H9 (cell line): ENCODE measurements at regions not wholly inside any gene's neighbourhood (a gene's known extent, or its start where the extent isn't known, plus 50 kb on each side); places are given as distances from the start of the nearest gene placed in this dataset.

Experiments
- DNase-seq: peaks from one replicate; pipeline ENCODE4 v3.0.0-alpha.2; 2017
- H2AFZ ChIP-seq: one replicate; pipeline ENCODE4 v1.6.1; 2013; ENCODE audit warnings: mild to moderate bottlenecking, low read length, control low read depth, moderate library complexity
- H2AK5ac ChIP-seq: 2 replicates; pipeline ENCODE4 v1.6.1; 2013; ENCODE audit warnings: low read length, control low read depth, mixed read lengths; ENCODE audit not compliant: insufficient read length
- H2BK120ac ChIP-seq: one replicate; pipeline ENCODE4 v1.6.1; 2013; ENCODE audit warnings: low read depth, mild to moderate bottlenecking, low read length, control low read depth, inconsistent platforms; ENCODE audit not compliant: poor library complexity, severe bottlenecking
- H2BK12ac ChIP-seq: 2 replicates; pipeline ENCODE4 v1.6.1; 2013; ENCODE audit warnings: low read length, control low read depth, mixed read lengths, low read depth; ENCODE audit not compliant: insufficient read length
- H2BK15ac ChIP-seq: 2 replicates; pipeline ENCODE4 v1.6.1; 2013; ENCODE audit warnings: low read depth, low read length, control low read depth
- H2BK20ac ChIP-seq: one replicate; pipeline ENCODE4 v1.6.1; 2013; ENCODE audit warnings: low read depth, mild to moderate bottlenecking, low read length, control low read depth, inconsistent platforms; ENCODE audit not compliant: poor library complexity, severe bottlenecking
- H2BK5ac ChIP-seq: 2 replicates; pipeline ENCODE4 v1.6.1; 2013; ENCODE audit warnings: low read length, control low read depth, mixed read lengths; ENCODE audit not compliant: insufficient read length
- H3K14ac ChIP-seq: 2 replicates; pipeline ENCODE4 v1.6.1; 2013; ENCODE audit warnings: low read length, control low read depth; ENCODE audit not compliant: insufficient read depth
- H3K18ac ChIP-seq: 2 replicates; pipeline ENCODE4 v1.6.1; 2013; ENCODE audit warnings: low read depth, mild to moderate bottlenecking, mixed read lengths, low read length, control low read depth; ENCODE audit not compliant: insufficient read length
- H3K23ac ChIP-seq: 2 replicates; pipeline ENCODE4 v1.6.1; 2013; ENCODE audit warnings: low read length, control low read depth, mixed read lengths, low read depth; ENCODE audit not compliant: insufficient read length
- H3K23me2 ChIP-seq: 2 replicates; pipeline ENCODE4 v1.6.1; 2013; ENCODE audit warnings: low read depth, mild to moderate bottlenecking, mixed read lengths, low read length, control low read depth; ENCODE audit not compliant: insufficient read length, poor library complexity, severe bottlenecking
- H3K27ac ChIP-seq: 2 replicates; pipeline ENCODE4 v1.5.1; 2013; ENCODE audit warnings: low read length, control low read depth, mixed read lengths, low read depth; ENCODE audit not compliant: insufficient read length
- H3K27me3 ChIP-seq: 2 replicates; pipeline ENCODE4 v1.6.1; 2013; ENCODE audit warnings: low read length, control low read depth, inconsistent platforms; ENCODE audit not compliant: insufficient read depth
- H3K4ac ChIP-seq: 2 replicates; pipeline ENCODE4 v1.6.1; 2013; ENCODE audit warnings: low read depth, mild to moderate bottlenecking, control low read depth, inconsistent platforms, low read length, moderate library complexity
- H3K4me1 ChIP-seq: 2 replicates; pipeline ENCODE4 v1.6.1; 2013; ENCODE audit warnings: low read length, control low read depth, inconsistent platforms; ENCODE audit not compliant: insufficient read depth
- H3K4me2 ChIP-seq: 2 replicates; pipeline ENCODE4 v1.6.1; 2013; ENCODE audit warnings: low read length, control low read depth, mixed read lengths; ENCODE audit not compliant: insufficient read length, insufficient read depth
- H3K56ac ChIP-seq: 2 replicates; pipeline ENCODE4 v1.6.1; 2013; ENCODE audit warnings: low read depth, mild to moderate bottlenecking, mixed read lengths, low read length, control low read depth; ENCODE audit not compliant: insufficient read length
- H3K79me1 ChIP-seq: 2 replicates; pipeline ENCODE4 v1.6.1; 2013; ENCODE audit warnings: low read depth, mild to moderate bottlenecking, moderate library complexity, low read length, control low read depth, inconsistent platforms; ENCODE audit not compliant: insufficient read depth, poor library complexity, severe bottlenecking
- H3K79me2 ChIP-seq: 2 replicates; pipeline ENCODE4 v1.6.1; 2013; ENCODE audit warnings: low read length, control low read depth, inconsistent platforms; ENCODE audit not compliant: insufficient read depth
- H3K9ac ChIP-seq: 2 replicates; pipeline ENCODE4 v1.6.1; 2013; ENCODE audit warnings: low read length, control low read depth, mixed read lengths; ENCODE audit not compliant: insufficient read length; ENCODE audit errors: extremely low read depth
- H3K9me3 ChIP-seq: one replicate; pipeline ENCODE4 v1.6.1; 2013; ENCODE audit warnings: low read depth, low read length, inconsistent platforms; ENCODE audit not compliant: control insufficient read depth
- H3T11ph ChIP-seq: one replicate; pipeline ENCODE4 v1.6.1; 2013; ENCODE audit warnings: mild to moderate bottlenecking, low read length, control low read depth, inconsistent platforms
- H4K20me1 ChIP-seq: one replicate; pipeline ENCODE4 v1.6.1; 2013; ENCODE audit not compliant: control insufficient read depth, insufficient read length, insufficient read depth
- H4K5ac ChIP-seq: 2 replicates; pipeline ENCODE4 v1.6.1; 2013; ENCODE audit warnings: low read depth, mild to moderate bottlenecking, mixed read lengths, low read length, control low read depth; ENCODE audit not compliant: insufficient read length
- H4K8ac ChIP-seq: replicated peaks from 2 replicates; pipeline ENCODE4 v1.6.1; 2013; ENCODE audit warnings: low read length, control low read depth, mixed read lengths, low read depth; ENCODE audit not compliant: insufficient read length
- H4K91ac ChIP-seq: 2 replicates; pipeline ENCODE4 v1.6.1; 2013; ENCODE audit warnings: low read depth, mild to moderate bottlenecking, moderate library complexity, mixed read lengths, low read length, control low read depth; ENCODE audit not compliant: insufficient read length
- H3K27ac Mint-ChIP-seq, 3 experiments: 2 replicates in 2 of 3; 3 replicates in 1 of 3; pipeline ENCODE4 v1.8.0; 2020 to 2021; ENCODE audit warnings: mixed read lengths in 3 of 3, mild to moderate bottlenecking in 1 of 3, moderate library complexity in 1 of 3
- H3K27me3 Mint-ChIP-seq: 2 replicates; pipeline ENCODE4 v1.8.0; 2021; ENCODE audit warnings: low read depth, mild to moderate bottlenecking, moderate library complexity, mixed read lengths
- H3K36me3 Mint-ChIP-seq, 3 experiments: 2 replicates in 2 of 3; 3 replicates in 1 of 3; pipeline ENCODE4 v1.8.0; 2020 to 2021; ENCODE audit warnings: low read depth in 3 of 3, mixed read lengths in 3 of 3; ENCODE audit not compliant: insufficient read depth in 1 of 3
- H3K4me1 Mint-ChIP-seq, 2 experiments: 2 replicates each; pipeline ENCODE4 v1.8.0; 2020; ENCODE audit warnings: mixed read lengths in 2 of 2
- H3K4me3 Mint-ChIP-seq, 2 experiments: 2 replicates in 1 of 2; 3 replicates in 1 of 2; pipeline ENCODE4 v1.8.0; 2020 to 2021; ENCODE audit warnings: mild to moderate bottlenecking in 2 of 2, mixed read lengths in 2 of 2, moderate library complexity in 1 of 2
- H3K9me3 Mint-ChIP-seq, 2 experiments: 2 replicates in 1 of 2; 3 replicates in 1 of 2; pipeline ENCODE4 v1.8.0; 2020; ENCODE audit warnings: mild to moderate bottlenecking in 2 of 2, mixed read lengths in 2 of 2, moderate library complexity in 1 of 2
- WGBS: extraction: QIAGEN DNeasy Blood & Tissue Kit; methylation state at CpG from one replicate; pipeline ENCODE4 v1.1.7; 2013; ENCODE audit warnings: missing lambda C conversion rate, low lambda C conversion rate, mixed read lengths; ENCODE audit not compliant: insufficient read length; ENCODE audit errors: extremely low coverage; 5-methylcytosine and 5-hydroxymethylcytosine counted together
- TF ChIP-seq, protein P1 (sequence below): fragments of 200-600 bp; sonication (generic); conservative IDR thresholded peaks from 3 replicates; pipeline ENCODE4 v1.8.0; 2021; ENCODE audit warnings: antibody characterized with exemption, mild to moderate bottlenecking

DNA sequence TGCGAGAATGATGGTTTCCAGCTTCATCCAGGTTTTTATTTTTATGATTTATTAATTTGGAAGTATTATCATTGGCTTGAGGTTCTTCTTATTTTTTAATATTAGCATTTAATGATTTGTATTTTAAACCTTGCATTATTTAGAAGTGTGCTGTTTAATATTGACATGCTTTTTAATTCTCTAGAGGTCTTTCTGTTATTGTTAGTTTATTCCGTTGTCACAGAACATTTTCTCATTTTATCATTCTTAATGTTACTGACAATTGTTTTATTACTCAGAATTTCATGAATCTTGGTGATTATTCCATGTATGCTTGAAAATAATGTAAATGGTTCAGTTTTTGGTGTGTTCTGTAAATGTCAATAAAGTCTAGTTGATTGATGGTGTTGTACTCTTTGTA lies 463.5 kb upstream of the NOVA1 start:
- Histone ChIP-seq H2AK5ac (no peak overlapping the region), H4K20me1 (no peaks in the 10 kb centered on the region), H2BK5ac (no peak overlapping the region), H4K8ac (no peak overlapping the region), H3K23ac (no peak overlapping the region), H2BK12ac (no peak overlapping the region), H3K14ac (no peak overlapping the region), H2BK20ac (no peak overlapping the region), H3T11ph (no peak overlapping the region), H2BK120ac (no peak overlapping the region), H3K56ac (no peak overlapping the region), H2BK15ac (no peak overlapping the region), H3K23me2 (no peaks in the 10 kb centered on the region), H3K18ac (no peak overlapping the region), H3K27ac (no peak overlapping the region), H4K91ac (no peak overlapping the region), H3K4ac (no peak overlapping the region), H3K4me2 (no peak overlapping the region), H3K4me1 (no peaks in the 10 kb centered on the region), H3K9me3 (no peaks in the 10 kb centered on the region), H2AFZ (no peak overlapping the region), H3K79me1 (no peaks in the 10 kb centered on the region), H4K5ac (no peak overlapping the region), H3K27me3 (no peaks in the 10 kb centered on the region), H3K9ac (no peak overlapping the region), H3K79me2 (no peaks in the 10 kb centered on the region)
- Mint-ChIP-seq H3K27ac (no peak overlapping the region), H3K27me3 (peaks cover 1% of the 10 kb centered on the region), H3K4me3 (no peak overlapping the region), H3K36me3 (no peaks in the 10 kb centered on the region), H3K4me1 (no peaks in the 10 kb centered on the region), H3K9me3 (no peaks in the 10 kb centered on the region)
- DNase-seq: no peak
- no CpG with 5 or more reads among the region's 2 CpGs for WGBS
- TF ChIP-seq, protein P1, sequence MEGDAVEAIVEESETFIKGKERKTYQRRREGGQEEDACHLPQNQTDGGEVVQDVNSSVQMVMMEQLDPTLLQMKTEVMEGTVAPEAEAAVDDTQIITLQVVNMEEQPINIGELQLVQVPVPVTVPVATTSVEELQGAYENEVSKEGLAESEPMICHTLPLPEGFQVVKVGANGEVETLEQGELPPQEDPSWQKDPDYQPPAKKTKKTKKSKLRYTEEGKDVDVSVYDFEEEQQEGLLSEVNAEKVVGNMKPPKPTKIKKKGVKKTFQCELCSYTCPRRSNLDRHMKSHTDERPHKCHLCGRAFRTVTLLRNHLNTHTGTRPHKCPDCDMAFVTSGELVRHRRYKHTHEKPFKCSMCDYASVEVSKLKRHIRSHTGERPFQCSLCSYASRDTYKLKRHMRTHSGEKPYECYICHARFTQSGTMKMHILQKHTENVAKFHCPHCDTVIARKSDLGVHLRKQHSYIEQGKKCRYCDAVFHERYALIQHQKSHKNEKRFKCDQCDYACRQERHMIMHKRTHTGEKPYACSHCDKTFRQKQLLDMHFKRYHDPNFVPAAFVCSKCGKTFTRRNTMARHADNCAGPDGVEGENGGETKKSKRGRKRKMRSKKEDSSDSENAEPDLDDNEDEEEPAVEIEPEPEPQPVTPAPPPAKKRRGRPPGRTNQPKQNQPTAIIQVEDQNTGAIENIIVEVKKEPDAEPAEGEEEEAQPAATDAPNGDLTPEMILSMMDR: no peak
